GM12865 (cell line): ENCODE measurements at regions not wholly inside any gene's neighbourhood (a gene's known extent, or its start where the extent isn't known, plus 50 kb on each side); places are given as distances from the start of the nearest gene placed in this dataset.

Experiments used
- DNase-seq: peaks from one replicate; pipeline ENCODE4 v3.0.0; 2010; ENCODE audit warnings: low read depth
- H3K4me3 ChIP-seq: 2 replicates; pipeline ENCODE4 v1.5.1; 2011; ENCODE audit warnings: mild to moderate bottlenecking, low read depth, low read length, control low read depth
- CTCF ChIP-seq: IDR thresholded peaks from 2 replicates; pipeline ENCODE4 v1.5.1; 2011; ENCODE audit warnings: low read length, control low read depth, low read depth, inconsistent platforms; ENCODE audit not compliant: insufficient read depth; ENCODE audit errors: missing control alignments

- no peak overlapping the region for H3K4me3 ChIP-seq
- DNase-seq = no peak
- TF ChIP-seq CTCF = no peak
Observed at GRCh38 chr4:187362937-187363857, 632.4 kb upstream of the ZFP42 start.

- no peak for TF ChIP-seq CTCF
- DNase-seq = no peak
- no peak overlapping the region for H3K4me3 ChIP-seq
Observed at GRCh38 chr4:187364401-187364800, 631.2 kb upstream of the ZFP42 start.

GRCh38 chr4:187364851-187365250 lies 630.7 kb upstream of the ZFP42 start:
- no peak overlapping the region for H3K4me3 ChIP-seq
- DNase-seq = no peak
- TF ChIP-seq CTCF = no peak

GRCh38 chr4:187366530-187366929 lies 629.0 kb upstream of the ZFP42 start:
- no peak overlapping the region for H3K4me3 ChIP-seq
- no peak for DNase-seq
- no peak for TF ChIP-seq CTCF

- no peak for TF ChIP-seq CTCF
- DNase-seq = no peak
- H3K4me3 ChIP-seq = no peak overlapping the region
Observed at GRCh38 chr4:187370918-187371317, 624.7 kb upstream of the ZFP42 start.

GRCh38 chr4:187378441-187378840 lies 617.1 kb upstream of the ZFP42 start:
- no peak for TF ChIP-seq CTCF
- H3K4me3 ChIP-seq = no peak overlapping the region
- no peak for DNase-seq

- no peak for TF ChIP-seq CTCF
- DNase-seq = no peak
- H3K4me3 ChIP-seq = no peak overlapping the region
Observed at GRCh38 chr4:187380181-187380581, 615.4 kb upstream of the ZFP42 start.
